Left lobe of liver (tissue), 2 donors: ENCODE measurements at regions not wholly inside any gene's neighbourhood (a gene's known extent, or its start where the extent isn't known, plus 50 kb on each side); places are given as distances from the start of the nearest gene placed in this dataset.
"Not testable (repeated sequence)": the region's sequence is repeated elsewhere in the genome, so short reads cannot be mapped to it uniquely, and the experiment has no call there.

Source experiments
- ATAC-seq: fragments of 200-7000 bp; cut with Tn5 transposase; one replicate; pipeline ENCODE4 v1.9.1; 2020; ENCODE audit warnings: mild to moderate bottlenecking, moderate library complexity
- DNase-seq: peaks from one replicate; pipeline ENCODE4 v3.0.0-alpha.2; 2020; ENCODE audit warnings: low spot score
- donor health status: DM: no; HTN: no; CAD: no; lungs with moderate emphysema.
- donor health status: DM: no; HTN: yes; CAD: no.

GRCh38 chr13:54829391-54830068 lies 1800.9 kb downstream of the OLFM4 start:
- not testable (repeated sequence) for DNase-seq, ATAC-seq

GRCh38 chr13:54836273-54836672 lies 1807.7 kb downstream of the OLFM4 start:
- ATAC-seq: no peak
- no peak for DNase-seq

- DNase-seq (no peak), ATAC-seq (no peak)
Observed at GRCh38 chr13:54841682-54842081, 1813.1 kb downstream of the OLFM4 start.

- no peak for DNase-seq
- ATAC-seq: no peak
Observed at GRCh38 chr13:54845351-54845965, 1816.8 kb downstream of the OLFM4 start.

- ATAC-seq: no peak
- no peak for DNase-seq
Observed at GRCh38 chr13:54852831-54853230, 1824.2 kb downstream of the OLFM4 start.

GRCh38 chr13:54859827-54860226 lies 1831.2 kb downstream of the OLFM4 start:
- ATAC-seq: no peak
- no peak for DNase-seq

- no peak for ATAC-seq
Observed at GRCh38 chr13:54875111-54875510, 1846.5 kb downstream of the OLFM4 start.

GRCh38 chr13:54879036-54879435 lies 1850.4 kb downstream of the OLFM4 start:
- ATAC-seq: no peak
- DNase-seq: no peak

More at GRCh38 chr13:54875111-54875510, 1846.5 kb downstream of the OLFM4 start:
- DNase-seq: no peak

- no peak for DNase-seq
- ATAC-seq: no peak
Observed at GRCh38 chr13:54884682-54885081, 1856.1 kb downstream of the OLFM4 start.

- DNase-seq (no peak), ATAC-seq (no peak)
Observed at GRCh38 chr13:54890976-54891375, 1862.4 kb downstream of the OLFM4 start.

- DNase-seq (no peak), ATAC-seq (no peak)
Observed at GRCh38 chr13:54901316-54901715, 1872.7 kb downstream of the OLFM4 start.

- DNase-seq (no peak), ATAC-seq (no peak)
Observed at GRCh38 chr13:54912367-54912766, 1883.8 kb downstream of the OLFM4 start.

GRCh38 chr13:54913668-54914067 lies 1885.1 kb downstream of the OLFM4 start:
- DNase-seq: no peak
- no peak for ATAC-seq

GRCh38 chr13:54927538-54927937 lies 1898.9 kb downstream of the OLFM4 start:
- ATAC-seq: no peak
- DNase-seq: no peak

GRCh38 chr13:54928071-54928470 lies 1899.5 kb downstream of the OLFM4 start:
- no peak for DNase-seq
- ATAC-seq: no peak

- no peak for DNase-seq
- ATAC-seq: no peak
Observed at GRCh38 chr13:54934121-54934520, 1905.5 kb downstream of the OLFM4 start.

GRCh38 chr13:54945973-54946372 lies 1917.4 kb downstream of the OLFM4 start:
- no peak for ATAC-seq

GRCh38 chr13:54949735-54950134 lies 1921.1 kb downstream of the OLFM4 start:
- no peak for ATAC-seq
- no peak for DNase-seq

More at GRCh38 chr13:54945973-54946372, 1917.4 kb downstream of the OLFM4 start:
- no peak for DNase-seq

- DNase-seq (no peak), ATAC-seq (no peak)
Observed at GRCh38 chr13:54950546-54950945, 1921.9 kb downstream of the OLFM4 start.

- ATAC-seq (no peak), DNase-seq (no peak)
Observed at GRCh38 chr13:54953786-54954185, 1925.2 kb downstream of the OLFM4 start.

- DNase-seq: no peak
- ATAC-seq: no peak
Observed at GRCh38 chr13:54958781-54959180, 1930.2 kb downstream of the OLFM4 start.

- ATAC-seq: no peak
Observed at GRCh38 chr13:54965881-54966280, 1937.3 kb downstream of the OLFM4 start.

GRCh38 chr13:54972838-54973237 lies 1944.2 kb downstream of the OLFM4 start:
- no peak for DNase-seq
- ATAC-seq: no peak

More at GRCh38 chr13:54965881-54966280, 1937.3 kb downstream of the OLFM4 start:
- DNase-seq: no peak
